Dendritic cell treated with granulocyte-macrophage colony-stimulating factor and Interleukin-4, amounts not matched to agents 40 ng/mL and 50 ng/mL, for 4 days (primary cell): ENCODE measurements at regions not wholly inside any gene's neighbourhood (a gene's known extent, or its start where the extent isn't known, plus 50 kb on each side); places are given as distances from the start of the nearest gene placed in this dataset.

Experiments used
- H3K27ac Mint-ChIP-seq: one replicate; pipeline ENCODE4 v1.8.0; 2022; ENCODE audit warnings: mild to moderate bottlenecking, mixed read lengths
- H3K27me3 Mint-ChIP-seq: one replicate; pipeline ENCODE4 v1.8.0; 2022; ENCODE audit warnings: mild to moderate bottlenecking, mixed read lengths
- H3K36me3 Mint-ChIP-seq: one replicate; pipeline ENCODE4 v1.8.0; 2022; ENCODE audit warnings: low read depth, mixed read lengths
- H3K4me1 Mint-ChIP-seq: one replicate; pipeline ENCODE4 v1.8.0; 2022; ENCODE audit warnings: low read depth, mixed read lengths
- H3K4me3 Mint-ChIP-seq: one replicate; pipeline ENCODE4 v1.8.0; 2022; ENCODE audit warnings: mild to moderate bottlenecking, moderate library complexity, mixed read lengths
- H3K9me3 Mint-ChIP-seq: one replicate; pipeline ENCODE4 v1.8.0; 2022; ENCODE audit warnings: mixed read lengths
- intact Hi-C: fragments of 100-400 bp; cut with micrococcal nuclease; formaldehyde crosslinking; loops from one replicate; pipeline ENCODE4 v1.15.0; 2022

DNA sequence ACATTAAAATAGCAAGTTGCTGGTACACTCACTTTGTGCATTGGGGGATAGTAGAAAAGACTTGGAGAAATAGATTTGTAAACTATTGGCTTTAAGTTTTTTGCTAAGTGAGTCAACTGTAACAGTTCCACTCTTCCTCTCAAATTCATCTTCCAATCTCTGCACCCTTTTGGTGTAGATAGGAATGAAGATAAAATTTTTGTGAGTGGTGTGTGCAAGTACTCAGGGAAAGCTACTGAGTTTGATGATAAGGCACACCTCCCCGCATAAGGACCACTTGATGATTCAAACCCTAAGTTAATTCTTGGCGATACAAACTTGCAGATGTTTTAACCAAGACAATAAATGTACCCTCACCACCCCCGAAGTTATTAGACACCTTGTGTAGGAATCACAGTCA is 168.3 kb upstream of the SLITRK1 start:
- H3K9me3 Mint-ChIP-seq = peaks cover 34% of the 10 kb centered on the region
- intact Hi-C loops = no loop called here
- H3K4me1 Mint-ChIP-seq = no peaks in the 10 kb centered on the region
- H3K4me3 Mint-ChIP-seq = no peak overlapping the region
- no peaks in the 10 kb centered on the region for H3K36me3 Mint-ChIP-seq
- H3K27ac Mint-ChIP-seq = no peak overlapping the region
- no peaks in the 10 kb centered on the region for H3K27me3 Mint-ChIP-seq

DNA sequence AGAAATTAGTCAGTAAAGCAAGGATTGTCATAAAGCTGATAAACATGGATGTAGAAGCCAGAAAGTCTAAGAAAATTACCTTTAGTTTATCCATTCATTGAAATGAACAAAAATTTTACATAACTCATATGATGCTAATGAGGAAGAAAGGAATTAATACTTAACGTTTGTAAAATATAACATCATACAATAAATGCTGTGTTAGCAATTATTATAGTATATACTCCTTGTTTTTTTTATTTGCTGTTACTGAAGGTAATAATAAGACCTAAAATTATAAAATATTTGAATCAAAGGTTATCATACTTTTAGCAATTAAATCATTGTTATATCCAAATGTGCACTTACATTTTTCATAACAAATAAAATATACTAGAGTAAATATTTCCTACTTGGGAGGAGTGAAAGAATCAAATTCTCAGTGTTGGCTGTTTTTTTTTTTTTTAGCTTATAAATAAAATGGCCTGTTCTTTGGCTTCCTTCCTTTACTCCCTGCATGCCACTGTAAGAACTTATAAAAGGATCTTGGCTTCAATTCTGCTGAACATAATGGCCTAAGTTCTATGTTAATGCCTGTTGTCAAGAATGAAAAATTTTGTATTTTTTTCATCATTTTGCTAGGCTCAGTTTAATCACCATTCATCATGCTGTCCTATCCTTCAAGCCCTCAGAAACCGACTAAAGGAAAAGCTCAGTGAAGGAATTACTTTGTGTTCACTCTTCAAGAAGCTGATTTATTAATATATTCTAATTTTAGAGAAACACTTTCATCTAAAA is 167.4 kb upstream of the SLITRK1 start:
- Mint-ChIP-seq H3K9me3 (peaks cover 28% of the 10 kb centered on the region), H3K36me3 (no peaks in the 10 kb centered on the region)

GRCh38 chr13:84044805-84045204 is 162.5 kb upstream of the SLITRK1 start:
- no peaks in the 10 kb centered on the region for H3K27me3 Mint-ChIP-seq
- H3K9me3 Mint-ChIP-seq = peaks cover 14% of the 10 kb centered on the region
- intact Hi-C loops = no loop called here
- H3K36me3 Mint-ChIP-seq = no peaks in the 10 kb centered on the region
- H3K27ac Mint-ChIP-seq = no peak overlapping the region
- H3K4me1 Mint-ChIP-seq = no peaks in the 10 kb centered on the region
- H3K4me3 Mint-ChIP-seq = no peak overlapping the region

More for the DNA sequence above, 167.4 kb upstream of the SLITRK1 start:
- Mint-ChIP-seq H3K27ac (no peak overlapping the region), H3K27me3 (no peaks in the 10 kb centered on the region), H3K4me1 (no peaks in the 10 kb centered on the region), H3K4me3 (no peak overlapping the region)
- intact Hi-C loops = no loop called here

GRCh38 chr13:84038001-84038400 is 155.7 kb upstream of the SLITRK1 start:
- Mint-ChIP-seq H3K9me3 (peaks cover 13% of the 10 kb centered on the region), H3K4me3 (no peak overlapping the region), H3K4me1 (no peaks in the 10 kb centered on the region), H3K27ac (no peak overlapping the region), H3K27me3 (no peaks in the 10 kb centered on the region), H3K36me3 (no peaks in the 10 kb centered on the region)
- intact Hi-C loops = no loop called here

- no peaks in the 10 kb centered on the region for H3K36me3 Mint-ChIP-seq
- no peak overlapping the region for H3K27ac Mint-ChIP-seq
- no peaks in the 10 kb centered on the region for H3K27me3 Mint-ChIP-seq
- intact Hi-C loops = no loop called here
- H3K9me3 Mint-ChIP-seq = peaks cover 37% of the 10 kb centered on the region
- H3K4me1 Mint-ChIP-seq = no peaks in the 10 kb centered on the region
- H3K4me3 Mint-ChIP-seq = no peak overlapping the region
Observed at GRCh38 chr13:84032116-84032515, 149.8 kb upstream of the SLITRK1 start.

DNA sequence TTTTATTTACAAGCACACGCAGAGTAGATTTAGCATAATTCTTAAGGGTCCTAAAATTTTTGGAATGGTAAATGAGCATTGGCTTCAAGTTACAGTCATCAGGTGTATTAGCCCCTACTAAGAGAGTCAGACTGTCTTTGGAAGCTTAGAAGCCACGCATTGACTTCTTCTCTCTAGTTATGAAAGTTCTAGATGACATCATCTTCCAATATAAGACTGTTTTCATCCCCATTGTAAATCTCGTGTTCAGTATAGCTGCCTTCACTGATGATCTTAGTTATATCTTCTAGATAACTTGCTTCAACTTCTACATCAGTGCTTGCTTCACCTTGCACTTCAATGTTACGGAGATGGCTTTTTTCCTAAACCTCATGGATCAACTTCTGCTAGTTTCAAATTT is 148.8 kb upstream of the SLITRK1 start:
- intact Hi-C loops = no loop called here
- no peaks in the 10 kb centered on the region for H3K27me3 Mint-ChIP-seq
- no peak overlapping the region for H3K27ac Mint-ChIP-seq
- no peaks in the 10 kb centered on the region for H3K36me3 Mint-ChIP-seq
- H3K4me1 Mint-ChIP-seq = no peaks in the 10 kb centered on the region
- H3K9me3 Mint-ChIP-seq = peaks cover 38% of the 10 kb centered on the region
- no peak overlapping the region for H3K4me3 Mint-ChIP-seq

GRCh38 chr13:84029396-84029795 is 147.1 kb upstream of the SLITRK1 start:
- H3K27me3 Mint-ChIP-seq = no peaks in the 10 kb centered on the region
- no peaks in the 10 kb centered on the region for H3K4me1 Mint-ChIP-seq
- no peak overlapping the region for H3K27ac Mint-ChIP-seq
- H3K36me3 Mint-ChIP-seq = no peaks in the 10 kb centered on the region
- intact Hi-C loops = no loop called here
- no peak overlapping the region for H3K4me3 Mint-ChIP-seq
- H3K9me3 Mint-ChIP-seq = peaks cover 38% of the 10 kb centered on the region

- intact Hi-C loops = no loop called here
- Mint-ChIP-seq H3K27ac (no peak overlapping the region), H3K36me3 (no peaks in the 10 kb centered on the region), H3K4me1 (no peaks in the 10 kb centered on the region), H3K27me3 (no peaks in the 10 kb centered on the region), H3K4me3 (no peak overlapping the region), H3K9me3 (peaks cover 16% of the 10 kb centered on the region)
Observed at GRCh38 chr13:84025824-84026223, 143.6 kb upstream of the SLITRK1 start.

DNA sequence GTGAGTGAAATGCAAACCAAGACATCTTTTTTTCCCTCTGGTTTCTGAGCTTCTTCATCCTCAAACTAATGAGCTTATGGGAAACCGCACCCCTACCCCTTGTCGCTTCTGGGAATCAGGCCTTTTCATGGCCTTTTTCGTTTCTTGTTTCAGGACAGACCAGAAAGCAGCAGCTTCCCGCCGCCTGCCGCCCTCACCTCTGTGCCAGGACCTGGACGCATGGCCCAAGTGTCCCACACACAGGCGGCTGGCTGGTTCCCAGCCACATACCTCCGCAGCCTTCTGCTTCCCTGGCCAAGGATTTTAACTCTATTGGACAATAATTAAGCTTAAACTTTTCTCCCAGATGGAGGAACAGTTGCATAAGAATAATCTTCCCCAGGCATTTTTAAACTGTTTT is 114.1 kb upstream of the SLITRK1 start:
- intact Hi-C loops = no loop called here
- no peaks in the 10 kb centered on the region for H3K27me3 Mint-ChIP-seq
- H3K4me1 Mint-ChIP-seq = no peaks in the 10 kb centered on the region
- no peaks in the 10 kb centered on the region for H3K36me3 Mint-ChIP-seq
- no peak overlapping the region for H3K27ac Mint-ChIP-seq
- no peak overlapping the region for H3K4me3 Mint-ChIP-seq
- H3K9me3 Mint-ChIP-seq = peaks cover 16% of the 10 kb centered on the region

DNA sequence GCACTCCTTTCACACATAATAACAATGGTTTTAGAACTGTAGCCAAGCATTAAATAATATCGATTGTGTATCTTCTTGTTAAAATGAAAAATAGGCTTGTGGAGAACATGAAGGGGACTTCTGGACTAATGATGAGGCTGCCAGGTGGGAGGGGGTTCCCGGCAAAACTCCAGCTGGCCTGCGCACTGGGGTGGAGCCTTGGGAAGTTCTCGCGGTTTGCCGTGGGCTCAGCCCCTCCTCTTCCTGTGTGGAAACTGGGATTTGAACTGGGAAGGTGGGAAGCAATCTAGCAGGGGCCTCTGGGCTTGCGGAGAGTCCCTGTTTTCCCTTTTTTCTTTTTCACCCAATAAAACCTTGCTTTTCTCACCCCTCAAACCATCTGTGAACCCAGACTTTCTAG is 113.7 kb upstream of the SLITRK1 start:
- no peaks in the 10 kb centered on the region for H3K27me3 Mint-ChIP-seq
- no peak overlapping the region for H3K27ac Mint-ChIP-seq
- peaks cover 16% of the 10 kb centered on the region for H3K9me3 Mint-ChIP-seq
- H3K36me3 Mint-ChIP-seq = no peaks in the 10 kb centered on the region
- no peak overlapping the region for H3K4me3 Mint-ChIP-seq
- intact Hi-C loops = no loop called here
- no peaks in the 10 kb centered on the region for H3K4me1 Mint-ChIP-seq

GRCh38 chr13:83992566-83993358 is 110.5 kb upstream of the SLITRK1 start:
- Mint-ChIP-seq H3K27me3 (no peaks in the 10 kb centered on the region), H3K36me3 (no peaks in the 10 kb centered on the region), H3K9me3 (no peaks in the 10 kb centered on the region), H3K4me1 (no peaks in the 10 kb centered on the region), H3K27ac (no peak overlapping the region), H3K4me3 (no peak overlapping the region)
- intact Hi-C loops = no loop called here

DNA sequence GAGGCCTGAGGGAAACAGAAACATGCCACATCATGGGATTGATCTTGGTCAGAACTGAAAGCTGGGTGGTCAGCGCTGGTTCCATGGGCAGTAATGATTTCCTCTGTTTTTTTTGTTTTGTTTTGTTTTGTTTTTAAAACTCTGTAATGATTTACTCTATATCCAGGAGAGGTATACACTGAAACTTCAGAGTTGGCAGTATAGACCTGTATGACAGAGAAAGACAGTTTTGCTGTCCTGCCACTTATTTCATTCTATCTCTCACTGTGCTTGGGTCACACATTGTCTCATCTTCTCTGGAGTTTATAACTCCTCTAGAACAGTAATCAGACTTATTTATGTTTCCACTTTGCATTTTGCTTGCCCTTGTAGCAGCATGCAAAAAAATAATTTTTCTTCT is 105.1 kb upstream of the SLITRK1 start:
- no peak overlapping the region for H3K27ac Mint-ChIP-seq
- intact Hi-C loops = no loop called here
- no peaks in the 10 kb centered on the region for H3K4me1 Mint-ChIP-seq
- H3K4me3 Mint-ChIP-seq = no peak overlapping the region
- no peaks in the 10 kb centered on the region for H3K27me3 Mint-ChIP-seq
- H3K36me3 Mint-ChIP-seq = no peaks in the 10 kb centered on the region
- H3K9me3 Mint-ChIP-seq = peaks cover 19% of the 10 kb centered on the region

DNA sequence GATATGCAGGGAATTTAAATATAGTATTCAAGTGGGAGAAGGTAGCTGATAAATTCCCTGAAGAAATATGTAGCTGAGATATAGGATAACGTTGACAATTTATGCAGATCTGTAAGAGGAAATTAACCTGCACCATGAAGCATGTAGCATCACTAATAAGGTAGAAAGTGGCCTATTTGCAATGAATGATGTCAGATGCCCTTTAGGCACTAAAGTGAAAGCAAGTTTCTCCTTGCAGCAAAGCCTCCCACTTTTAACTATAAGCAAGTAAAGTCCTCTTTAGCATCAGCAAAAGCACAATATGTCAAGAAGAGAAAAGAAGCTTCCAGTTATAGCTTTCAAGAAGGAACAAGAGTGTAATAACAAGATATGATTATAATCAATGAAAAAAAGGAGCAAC is 102.5 kb upstream of the SLITRK1 start:
- H3K36me3 Mint-ChIP-seq = no peaks in the 10 kb centered on the region
- H3K4me1 Mint-ChIP-seq = no peaks in the 10 kb centered on the region
- no peak overlapping the region for H3K27ac Mint-ChIP-seq
- peaks cover 19% of the 10 kb centered on the region for H3K9me3 Mint-ChIP-seq
- no peaks in the 10 kb centered on the region for H3K27me3 Mint-ChIP-seq
- intact Hi-C loops = no loop called here
- H3K4me3 Mint-ChIP-seq = no peak overlapping the region

- Mint-ChIP-seq H3K36me3 (no peaks in the 10 kb centered on the region), H3K27me3 (no peaks in the 10 kb centered on the region), H3K9me3 (peaks cover 9% of the 10 kb centered on the region), H3K4me1 (no peaks in the 10 kb centered on the region), H3K4me3 (no peak overlapping the region), H3K27ac (no peak overlapping the region)
- intact Hi-C loops = no loop called here
Observed at GRCh38 chr13:83980331-83980730, 98.1 kb upstream of the SLITRK1 start.
